ENCODE measurements at regions not wholly inside any gene's neighbourhood (a gene's known extent, or its start where the extent isn't known, plus 50 kb on each side); places are given as distances from the start of the nearest gene placed in this dataset.

DNA sequence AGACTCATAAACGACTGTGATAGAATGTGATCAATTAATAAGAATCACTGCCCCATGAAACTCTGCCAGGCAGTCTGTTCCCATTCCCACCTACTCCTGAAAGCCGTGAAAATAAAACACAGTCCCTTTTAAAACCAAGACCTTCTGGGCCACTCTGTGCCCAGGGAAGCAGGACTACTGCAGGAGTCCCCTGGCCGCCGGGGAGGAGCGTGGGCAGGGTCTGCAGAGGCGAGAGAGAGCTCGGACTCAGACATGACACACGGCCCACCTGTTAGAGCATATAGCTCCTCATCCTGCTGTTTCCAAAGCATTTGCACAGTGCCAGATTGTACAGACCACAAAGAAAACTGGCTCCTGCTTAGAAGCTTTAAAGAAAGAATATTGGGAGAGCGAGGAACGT is 400.5 kb downstream of the SHANK2 start:
- H3K27ac ChIP-seq (ENCODE audit: low read length): no peak overlapping the region
- WGBS (ENCODE audit: insufficient coverage): 77% methylated on average over 4 of the region's 10 CpGs
- no peaks in the 10 kb centered on the region for H3K9me3 ChIP-seq (replicated peaks; ENCODE audit: control insufficient read depth, low read depth, low read length)
- peaks cover 7% of the 10 kb centered on the region for H3K4me1 ChIP-seq (ENCODE audit: control insufficient read depth, insufficient read depth, low read length)
- no peak for DNase-seq
- no peak overlapping the region for H3K4me3 ChIP-seq (ENCODE audit: low read length)
- peaks cover 10% of the 10 kb centered on the region for H3K27me3 ChIP-seq (ENCODE audit: control insufficient read depth, insufficient read depth, low read length)
- no peaks in the 10 kb centered on the region for H3K36me3 ChIP-seq (ENCODE audit: control insufficient read depth, insufficient read depth, low read length)

DNA sequence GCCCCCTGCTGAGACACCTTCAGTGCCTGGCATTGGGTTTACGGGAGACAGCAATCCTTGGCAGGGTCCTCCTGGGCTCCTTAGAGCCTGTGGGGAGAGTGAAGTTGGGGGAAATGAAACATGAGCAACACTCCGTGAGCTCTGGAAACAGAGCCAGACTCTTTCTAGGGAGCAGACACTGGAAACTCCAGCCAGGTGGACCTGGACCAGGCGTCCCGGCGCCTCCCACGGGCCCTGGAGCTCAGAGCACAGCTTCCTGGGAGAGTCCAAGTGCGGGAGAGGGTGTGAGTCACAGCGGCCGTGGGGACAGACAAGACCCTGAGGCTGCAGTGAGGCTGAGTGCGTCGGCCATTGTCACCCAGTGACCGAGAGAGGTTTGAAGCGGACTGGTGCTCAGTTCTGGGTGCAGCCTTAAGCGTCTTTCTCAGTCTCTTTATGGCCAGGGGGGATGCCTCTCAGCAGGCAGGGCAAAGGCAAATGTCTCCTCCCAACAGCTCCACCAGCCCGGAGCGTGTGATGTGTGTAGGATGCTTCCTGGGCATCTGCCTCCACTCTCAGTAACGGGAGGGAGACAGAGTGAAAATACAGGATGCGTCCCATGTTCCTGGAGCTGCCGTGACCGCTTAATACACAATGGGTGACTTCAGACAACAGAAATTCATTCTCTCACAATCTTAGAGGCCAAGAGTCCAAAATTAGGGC is 399.2 kb downstream of the SHANK2 start:
- Histone ChIP-seq H3K9me3 (replicated peaks; ENCODE audit: control insufficient read depth, low read depth, low read length) (no peaks in the 10 kb centered on the region), H3K27me3 (ENCODE audit: control insufficient read depth, insufficient read depth, low read length) (peaks cover 10% of the 10 kb centered on the region), H3K4me1 (ENCODE audit: control insufficient read depth, insufficient read depth, low read length) (peaks cover 18% of the 10 kb centered on the region), H3K36me3 (ENCODE audit: control insufficient read depth, insufficient read depth, low read length) (no peaks in the 10 kb centered on the region), H3K27ac (ENCODE audit: low read length) (no peak overlapping the region), H3K4me3 (ENCODE audit: low read length) (no peak overlapping the region)
- 59% methylated on average over 16 of the region's 20 CpGs for WGBS (ENCODE audit: insufficient coverage)
- DNase-seq: no peak

DNA sequence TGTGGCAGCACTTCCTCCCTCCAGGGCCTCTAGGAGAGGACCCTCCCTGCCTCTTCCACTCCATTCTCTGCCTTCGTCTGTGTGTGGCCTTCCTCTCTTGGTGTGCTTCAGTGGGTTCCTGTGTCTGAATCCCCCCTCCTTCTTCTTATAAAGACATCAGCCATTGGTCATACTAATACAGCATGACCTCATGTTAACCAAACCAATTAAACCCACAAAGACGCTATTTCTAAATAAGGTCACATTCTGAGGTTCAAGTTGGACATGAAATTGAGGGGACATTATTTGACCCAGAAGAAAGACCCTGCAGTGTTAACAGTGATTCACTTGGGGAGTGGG is 398.6 kb downstream of the SHANK2 start:
- no peak overlapping the region for H3K27ac ChIP-seq (ENCODE audit: low read length)
- DNase-seq: no peak
- peaks cover 10% of the 10 kb centered on the region for H3K27me3 ChIP-seq (ENCODE audit: control insufficient read depth, insufficient read depth, low read length)
- H3K4me3 ChIP-seq (ENCODE audit: low read length): no peak overlapping the region
- H3K4me1 ChIP-seq (ENCODE audit: control insufficient read depth, insufficient read depth, low read length): peaks cover 19% of the 10 kb centered on the region
- H3K36me3 ChIP-seq (ENCODE audit: control insufficient read depth, insufficient read depth, low read length): no peaks in the 10 kb centered on the region
- 80% methylated on average over 1 of the region's 2 CpGs for WGBS (ENCODE audit: insufficient coverage)
- no peaks in the 10 kb centered on the region for H3K9me3 ChIP-seq (replicated peaks; ENCODE audit: control insufficient read depth, low read depth, low read length)

DNA sequence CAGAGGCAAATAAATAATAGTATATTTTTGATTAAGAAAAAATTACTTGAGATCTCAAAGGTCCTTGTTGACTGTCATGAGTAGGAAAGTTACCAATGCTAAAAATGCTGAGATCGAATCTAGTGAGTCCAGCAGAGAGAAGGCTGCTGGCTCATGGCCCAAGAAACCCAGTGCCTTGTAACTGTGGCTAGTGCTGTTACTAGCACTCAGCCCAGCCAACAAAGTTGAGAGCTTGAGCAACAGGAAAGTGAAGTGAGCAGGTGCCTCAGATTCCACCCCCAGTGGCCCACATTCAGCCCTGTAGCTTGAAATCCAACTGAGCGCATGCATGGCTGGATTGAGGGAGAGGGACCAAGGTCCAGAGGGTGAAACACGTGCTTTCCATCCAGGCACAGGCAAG is 398.2 kb downstream of the SHANK2 start:
- WGBS (ENCODE audit: insufficient coverage): 71% methylated on average over 2 of the region's 3 CpGs
- no peaks in the 10 kb centered on the region for H3K9me3 ChIP-seq (replicated peaks; ENCODE audit: control insufficient read depth, low read depth, low read length)
- peaks cover 10% of the 10 kb centered on the region for H3K27me3 ChIP-seq (ENCODE audit: control insufficient read depth, insufficient read depth, low read length)
- no peak for DNase-seq
- no peaks in the 10 kb centered on the region for H3K36me3 ChIP-seq (ENCODE audit: control insufficient read depth, insufficient read depth, low read length)
- no peak overlapping the region for H3K27ac ChIP-seq (ENCODE audit: low read length)
- H3K4me1 ChIP-seq (ENCODE audit: control insufficient read depth, insufficient read depth, low read length): peaks cover 19% of the 10 kb centered on the region
- H3K4me3 ChIP-seq (ENCODE audit: low read length): no peak overlapping the region

DNA sequence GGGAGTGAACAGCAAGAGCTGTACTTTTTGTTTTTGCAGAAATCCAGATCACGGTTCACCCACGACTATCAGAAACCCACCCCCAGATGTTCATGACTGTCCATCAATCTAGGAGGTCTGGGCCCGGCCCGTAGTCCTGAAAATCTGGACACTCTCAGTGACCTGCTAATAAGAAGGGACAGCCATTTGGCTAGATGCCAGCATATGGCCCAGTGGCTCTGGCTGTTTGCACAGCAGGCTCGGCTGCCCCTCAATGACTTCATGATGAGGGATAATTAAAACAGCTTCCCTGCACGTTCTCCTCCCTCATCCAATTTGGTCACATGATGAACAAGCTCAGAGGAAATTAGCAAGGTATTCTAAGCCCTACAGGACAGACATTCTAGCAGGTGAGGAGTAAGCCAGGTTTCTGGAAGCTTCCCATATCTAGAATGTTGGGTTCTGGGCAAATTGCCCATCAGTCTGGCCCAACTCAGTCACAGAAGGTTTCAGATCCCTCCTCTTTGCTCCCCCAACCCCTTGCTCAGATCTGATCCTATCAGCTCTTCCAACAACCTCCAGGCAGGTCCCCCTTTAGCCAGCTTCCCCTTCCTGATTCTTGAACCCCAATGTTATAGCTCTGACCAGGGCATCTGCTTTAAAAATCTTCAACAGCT is 397.3 kb downstream of the SHANK2 start:
- Histone ChIP-seq H3K4me3 (ENCODE audit: low read length) (no peak overlapping the region), H3K36me3 (ENCODE audit: control insufficient read depth, insufficient read depth, low read length) (no peaks in the 10 kb centered on the region), H3K27me3 (ENCODE audit: control insufficient read depth, insufficient read depth, low read length) (peaks cover 10% of the 10 kb centered on the region), H3K4me1 (ENCODE audit: control insufficient read depth, insufficient read depth, low read length) (peaks cover 19% of the 10 kb centered on the region), H3K9me3 (replicated peaks; ENCODE audit: control insufficient read depth, low read depth, low read length) (no peaks in the 10 kb centered on the region), H3K27ac (ENCODE audit: low read length) (no peak overlapping the region)
- DNase-seq: no peak
- WGBS (ENCODE audit: insufficient coverage): 28% methylated on average over 4 of the region's 6 CpGs

DNA sequence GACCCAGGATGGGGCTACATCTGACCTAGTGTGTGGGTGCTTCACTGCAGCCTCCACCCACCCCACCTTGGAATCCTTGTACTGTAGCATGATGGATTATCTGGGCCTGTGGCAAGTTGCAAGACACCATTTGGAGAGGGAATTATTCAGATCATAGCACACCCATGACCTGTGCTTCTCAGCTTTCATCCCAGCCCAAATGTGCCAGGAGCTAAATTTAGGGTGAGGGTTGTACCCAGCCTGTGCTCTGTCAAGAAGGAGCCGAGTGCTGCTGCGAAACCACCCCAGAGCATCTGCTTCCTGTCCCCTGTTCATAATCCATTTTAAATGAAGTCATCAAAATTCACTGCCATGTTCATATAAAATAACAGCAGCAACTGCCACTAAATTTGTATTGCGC is 394.5 kb downstream of the SHANK2 start:
- Histone ChIP-seq H3K4me1 (ENCODE audit: control insufficient read depth, insufficient read depth, low read length) (peaks cover 22% of the 10 kb centered on the region), H3K27ac (ENCODE audit: low read length) (peak overlapping the region; percentile 7), H3K4me3 (ENCODE audit: low read length) (no peak overlapping the region), H3K9me3 (replicated peaks; ENCODE audit: control insufficient read depth, low read depth, low read length) (no peaks in the 10 kb centered on the region), H3K36me3 (ENCODE audit: control insufficient read depth, insufficient read depth, low read length) (no peaks in the 10 kb centered on the region), H3K27me3 (ENCODE audit: control insufficient read depth, insufficient read depth, low read length) (no peaks in the 10 kb centered on the region)
- WGBS (ENCODE audit: insufficient coverage): 100% methylated on average over 1 of the region's 3 CpGs
- peak; percentile 14 for DNase-seq

DNA sequence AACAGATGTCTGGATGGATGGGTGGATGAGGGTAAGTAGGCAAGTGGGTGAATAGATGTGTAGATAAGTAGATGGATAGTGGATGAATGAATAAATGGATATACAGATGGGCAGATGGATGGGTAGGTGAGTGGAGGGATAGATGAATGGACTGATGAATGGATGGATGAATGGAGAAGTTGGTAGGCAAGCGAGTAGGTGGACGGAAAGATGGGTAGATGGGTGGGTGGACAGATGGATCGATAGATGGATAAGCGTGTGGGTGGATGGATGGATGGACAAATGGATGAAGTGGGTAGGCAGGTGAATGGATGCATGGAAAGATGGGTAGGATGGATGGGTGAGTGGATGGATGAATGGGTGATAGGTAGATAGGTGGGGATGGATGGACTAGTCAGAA is 393.2 kb downstream of the SHANK2 start:
- no peak overlapping the region for H3K27ac ChIP-seq (ENCODE audit: low read length)
- peaks cover 17% of the 10 kb centered on the region for H3K4me1 ChIP-seq (ENCODE audit: control insufficient read depth, insufficient read depth, low read length)
- no peaks in the 10 kb centered on the region for H3K27me3 ChIP-seq (ENCODE audit: control insufficient read depth, insufficient read depth, low read length)
- WGBS (ENCODE audit: insufficient coverage): 98% methylated on average over 4 of the region's 4 CpGs
- DNase-seq: no peak
- no peaks in the 10 kb centered on the region for H3K36me3 ChIP-seq (ENCODE audit: control insufficient read depth, insufficient read depth, low read length)
- no peak overlapping the region for H3K4me3 ChIP-seq (ENCODE audit: low read length)
- H3K9me3 ChIP-seq (replicated peaks; ENCODE audit: control insufficient read depth, low read depth, low read length): no peaks in the 10 kb centered on the region

DNA sequence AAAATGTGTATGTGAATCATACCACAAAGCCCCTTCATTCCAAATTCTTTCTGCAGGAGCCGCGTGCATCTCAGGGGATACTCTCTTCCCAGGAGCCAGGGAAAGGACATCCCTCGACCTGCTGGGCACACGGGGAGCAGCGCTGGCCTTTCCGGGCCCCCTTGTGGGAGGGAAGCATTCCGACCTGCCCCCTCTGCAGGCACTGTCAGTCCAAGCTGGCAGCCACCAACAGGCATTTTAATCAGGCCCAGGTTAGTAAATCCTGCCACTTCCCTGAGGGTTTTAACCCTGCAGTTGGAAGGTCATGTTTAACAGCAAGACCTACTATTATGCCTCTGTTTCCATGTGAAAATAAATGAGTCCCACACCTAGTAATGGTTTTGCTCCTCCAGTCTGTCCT is 391.5 kb downstream of the SHANK2 start:
- 17% methylated on average over 7 of the region's 7 CpGs for WGBS (ENCODE audit: insufficient coverage)
- Histone ChIP-seq H3K4me3 (ENCODE audit: low read length) (no peak overlapping the region), H3K9me3 (replicated peaks; ENCODE audit: control insufficient read depth, low read depth, low read length) (no peaks in the 10 kb centered on the region), H3K36me3 (ENCODE audit: control insufficient read depth, insufficient read depth, low read length) (no peaks in the 10 kb centered on the region), H3K27ac (ENCODE audit: low read length) (no peak overlapping the region), H3K4me1 (ENCODE audit: control insufficient read depth, insufficient read depth, low read length) (peaks cover 17% of the 10 kb centered on the region), H3K27me3 (ENCODE audit: control insufficient read depth, insufficient read depth, low read length) (no peaks in the 10 kb centered on the region)
- DNase-seq: no peak

DNA sequence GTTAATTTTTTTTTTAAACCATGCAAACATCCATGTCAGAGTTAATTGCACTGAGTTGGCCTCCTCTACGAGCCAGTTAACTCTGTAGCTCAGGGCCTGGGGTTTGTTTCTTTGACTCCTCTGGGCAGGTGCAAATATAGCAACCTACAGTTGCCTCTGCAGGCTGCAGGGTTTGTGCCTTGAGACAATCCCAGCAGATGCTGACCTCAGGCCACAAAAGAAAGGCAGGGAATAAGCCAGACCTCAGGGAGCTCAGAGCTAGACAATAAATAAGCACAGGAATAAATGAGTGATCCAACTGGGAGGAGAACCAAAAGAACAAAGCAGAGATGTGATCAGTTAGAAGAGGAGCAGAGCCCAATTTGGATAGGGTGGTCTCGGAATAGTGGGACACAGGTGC is 390.8 kb downstream of the SHANK2 start:
- peaks cover 17% of the 10 kb centered on the region for H3K4me1 ChIP-seq (ENCODE audit: control insufficient read depth, insufficient read depth, low read length)
- no peak overlapping the region for H3K4me3 ChIP-seq (ENCODE audit: low read length)
- H3K9me3 ChIP-seq (replicated peaks; ENCODE audit: control insufficient read depth, low read depth, low read length): no peaks in the 10 kb centered on the region
- 19% methylated on average over 2 of the region's 2 CpGs for WGBS (ENCODE audit: insufficient coverage)
- H3K36me3 ChIP-seq (ENCODE audit: control insufficient read depth, insufficient read depth, low read length): no peaks in the 10 kb centered on the region
- no peaks in the 10 kb centered on the region for H3K27me3 ChIP-seq (ENCODE audit: control insufficient read depth, insufficient read depth, low read length)
- no peak for DNase-seq
- no peak overlapping the region for H3K27ac ChIP-seq (ENCODE audit: low read length)

DNA sequence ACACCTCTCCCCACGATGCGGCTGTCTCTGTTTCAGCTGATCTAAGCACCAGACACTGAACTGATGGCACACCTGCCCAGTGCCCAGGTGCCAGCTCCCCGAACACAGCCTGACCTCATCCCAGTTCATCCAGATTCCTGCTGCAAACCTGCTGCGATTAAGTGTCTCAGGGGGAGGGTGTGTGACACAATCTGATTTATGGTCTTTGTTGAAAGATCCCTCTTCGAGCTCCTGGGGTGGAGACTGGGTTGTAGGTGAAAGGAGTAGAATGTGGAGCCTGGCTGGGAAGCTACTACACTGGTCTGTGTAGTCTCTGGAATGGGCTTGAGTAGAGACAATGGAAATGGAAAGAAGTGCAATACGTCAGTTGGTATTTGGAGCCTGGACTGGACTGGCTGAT is 390.3 kb downstream of the SHANK2 start:
- Histone ChIP-seq H3K4me3 (ENCODE audit: low read length) (no peak overlapping the region), H3K27ac (ENCODE audit: low read length) (no peak overlapping the region), H3K9me3 (replicated peaks; ENCODE audit: control insufficient read depth, low read depth, low read length) (no peaks in the 10 kb centered on the region), H3K36me3 (ENCODE audit: control insufficient read depth, insufficient read depth, low read length) (no peaks in the 10 kb centered on the region), H3K27me3 (ENCODE audit: control insufficient read depth, insufficient read depth, low read length) (no peaks in the 10 kb centered on the region), H3K4me1 (ENCODE audit: control insufficient read depth, insufficient read depth, low read length) (peaks cover 13% of the 10 kb centered on the region)
- no peak for DNase-seq
- 50% methylated on average over 6 of the region's 6 CpGs for WGBS (ENCODE audit: insufficient coverage)
